HCT116 (cell line): ENCODE measurements at regions not wholly inside any gene's neighbourhood (a gene's known extent, or its start where the extent isn't known, plus 50 kb on each side); places are given as distances from the start of the nearest gene placed in this dataset. TPM values are rescaled to one million over a fixed set of nuclear protein-coding genes. Genes with fewer than 3 reads are reported as not detected.

Experiments
- ATAC-seq: fragments of 200-7000 bp; cut with Tn5 transposase; 2 replicates; pipeline ENCODE4 v1.9.1; 2020; ENCODE audit warnings: mild to moderate bottlenecking, moderate library complexity
- BruUV-seq: library from RNA; stranded (reverse); fragments of 400-500 nt; replicated peaks from 2 replicates; lab custom pipeline; 2021; lab: Mats Ljungman, UMichigan
- CTCF ChIA-PET: fragments of 300-600 bp; sonication (Branson Sonifier 250); formaldehyde crosslinking; loops from one replicate; lab custom pipeline; 2021; ENCODE audit warnings: antibody characterized with exemption; lab: Charles Lee
- POLR2A ChIA-PET: fragments of 300-600, 350-600 bp; sonication (Branson Sonifier 250); formaldehyde crosslinking; loops from one replicate; lab custom pipeline; 2021; ENCODE audit warnings: antibody characterized with exemption; lab: Charles Lee
- RAD21 ChIA-PET, 2 experiments: fragments of 300-600 bp; sonication (Branson Sonifier 250); formaldehyde crosslinking; loops; one replicate each; lab custom pipeline; 2023; ENCODE audit warnings: low total read pairs in 2 of 2; ENCODE audit not compliant: uncharacterized antibody in 2 of 2, unreplicated experiment in 2 of 2, low non-redundant PET in 1 of 2; lab: Charles Lee
- DNase-seq: peaks from one replicate; pipeline ENCODE4 v3.0.0-alpha.2; 2010; ENCODE audit warnings: low read depth, low spot score
- H2AFZ ChIP-seq: fragments of 200-600 bp; shearing (Covaris generic), sonication (generic); 2 replicates; pipeline ENCODE4 v1.6.1; 2017; ENCODE audit warnings: low read depth, mixed run types, mixed read lengths, antibody characterized with exemption, low read length; ENCODE audit not compliant: poor library complexity, severe bottlenecking
- H3K27ac ChIP-seq: 2 replicates; pipeline ENCODE4 v1.5.1; 2012; ENCODE audit warnings: low read depth, low read length
- H3K27me3 ChIP-seq: fragments of 200-600 bp; sonication (generic); 2 replicates; pipeline ENCODE4 v1.6.1; 2016; ENCODE audit warnings: mixed run types, low read length, mixed read lengths; ENCODE audit not compliant: insufficient read depth
- H3K36me3 ChIP-seq, 2 experiments: fragments of 200-500 bp in 1 of 2; fragments of 200-600 bp in 1 of 2; sonication (Bioruptor generic) in 1 of 2; sonication (generic) in 1 of 2; 2 replicates each; pipeline versions ENCODE4 v1.5.1 to v1.6.1; 2014 to 2016; ENCODE audit warnings: low read length in 2 of 2, inconsistent platforms in 1 of 2, mixed read lengths in 1 of 2, mixed run types in 1 of 2; ENCODE audit not compliant: insufficient read depth in 2 of 2, control insufficient read depth in 1 of 2
- H3K4me1 ChIP-seq, 2 experiments: fragments of 200-600 bp in 1 of 2; sonication (generic) in 1 of 2; 2 replicates each; pipeline versions ENCODE4 v1.5.1 to v1.6.1; 2012 to 2017; ENCODE audit warnings: low read length in 2 of 2, inconsistent platforms in 1 of 2, mild to moderate bottlenecking in 1 of 2, mixed read lengths in 1 of 2, mixed run types in 1 of 2, moderate library complexity in 1 of 2; ENCODE audit not compliant: insufficient read depth in 2 of 2, control insufficient read depth in 1 of 2
- H3K4me2 ChIP-seq: fragments of 200-600 bp; sonication (generic); 2 replicates; pipeline ENCODE4 v1.6.1; 2017; ENCODE audit warnings: mixed run types, low read length, mixed read lengths
- H3K4me3 ChIP-seq, 2 experiments: fragments of 200-600 bp in 1 of 2; sonication (generic) in 1 of 2; replicated peaks in 1 of 2; 2 replicates each; pipeline ENCODE4 v1.5.1; 2011 to 2016; ENCODE audit warnings: low read length in 2 of 2, control low read depth in 1 of 2, low read depth in 1 of 2, mild to moderate bottlenecking in 1 of 2, mixed read lengths in 1 of 2, mixed run types in 1 of 2
- H3K79me2 ChIP-seq: fragments of 200-600 bp; sonication (generic); 2 replicates; pipeline ENCODE4 v1.6.1; 2017; ENCODE audit warnings: mild to moderate bottlenecking, mixed run types, low read length, moderate library complexity, mixed read lengths; ENCODE audit not compliant: insufficient read depth
- H3K9ac ChIP-seq: fragments of 200-600 bp; sonication (generic); 2 replicates; pipeline ENCODE4 v1.6.1; 2016; ENCODE audit warnings: low read length, mixed read lengths
- H3K9me2 ChIP-seq: fragments of 200-600 bp; sonication (generic), shearing (Covaris generic); 2 replicates; pipeline ENCODE4 v1.6.1; 2017; ENCODE audit warnings: mixed run types, mild to moderate bottlenecking, moderate library complexity; ENCODE audit not compliant: insufficient read depth
- H3K9me3 ChIP-seq, 2 experiments: fragments of 200-500 bp in 1 of 2; fragments of 200-600 bp in 1 of 2; sonication (Bioruptor generic) in 1 of 2; sonication (generic) in 1 of 2; 2 replicates each; pipeline ENCODE4 v1.6.1; 2014 to 2017; ENCODE audit warnings: low read length in 2 of 2, mixed read lengths in 2 of 2, inconsistent platforms in 1 of 2, low read depth in 1 of 2, mild to moderate bottlenecking in 1 of 2, mixed run types in 1 of 2, moderate library complexity in 1 of 2; ENCODE audit not compliant: control insufficient read depth in 1 of 2, insufficient read depth in 1 of 2
- H4K20me1 ChIP-seq: fragments of 200-600 bp; sonication (generic), shearing (Covaris generic); 2 replicates; pipeline ENCODE4 v1.6.1; 2017; ENCODE audit warnings: mixed run types, mild to moderate bottlenecking, moderate library complexity; ENCODE audit not compliant: insufficient read depth
- CBX3 ChIP-seq: IDR thresholded peaks from 2 replicates; pipeline ENCODE4 v1.6.1; 2012; ENCODE audit warnings: low read depth
- CEBPB ChIP-seq: IDR thresholded peaks from 2 replicates; pipeline ENCODE4 v1.6.1; 2012; ENCODE audit warnings: low read depth
- CTCF ChIP-seq, 3 experiments: fragments of 200-600 bp in 1 of 3; sonication (generic) in 1 of 3; IDR thresholded peaks in 2 of 3; conservative IDR thresholded peaks in 1 of 3; 2 replicates each; pipeline ENCODE4 v1.5.1; 2012 to 2017; ENCODE audit warnings: low read depth in 2 of 3, low read length in 2 of 3, antibody characterized with exemption in 1 of 3, borderline replicate concordance in 1 of 3, control low read depth in 1 of 3, mild to moderate bottlenecking in 1 of 3, mixed read lengths in 1 of 3, mixed run types in 1 of 3, moderate library complexity in 1 of 3; ENCODE audit not compliant: insufficient read depth in 1 of 3
- ELF1 ChIP-seq: IDR thresholded peaks from 2 replicates; pipeline ENCODE4 v1.6.1; 2012; ENCODE audit warnings: low read depth, borderline replicate concordance
- FOSL1 ChIP-seq: IDR thresholded peaks from 2 replicates; pipeline ENCODE4 v1.6.1; 2012; ENCODE audit warnings: low read depth
- MAX ChIP-seq: IDR thresholded peaks from 2 replicates; pipeline ENCODE4 v1.6.1; 2012
- POLR2A ChIP-seq: IDR thresholded peaks from 2 replicates; pipeline ENCODE4 v1.7.0; 2011; ENCODE audit warnings: borderline replicate concordance; ENCODE audit not compliant: insufficient read depth, insufficient read length; ENCODE audit errors: extremely low read depth
- RAD21 ChIP-seq: IDR thresholded peaks from 2 replicates; pipeline ENCODE4 v1.6.1; 2012; ENCODE audit warnings: low read depth, mild to moderate bottlenecking
- SP1 ChIP-seq: IDR thresholded peaks from 2 replicates; pipeline ENCODE4 v1.6.1; 2012; ENCODE audit warnings: low read depth
- SRF ChIP-seq: IDR thresholded peaks from 2 replicates; pipeline ENCODE4 v1.6.1; 2012; ENCODE audit warnings: low read depth
- TCF7L2 ChIP-seq: IDR thresholded peaks from 2 replicates; pipeline ENCODE4 v1.7.0; 2011; ENCODE audit warnings: borderline replicate concordance, inconsistent platforms; ENCODE audit not compliant: insufficient read depth, insufficient read length; ENCODE audit errors: extremely low read depth
- ZFX ChIP-seq: fragments of 450-650 bp; IDR thresholded peaks from 2 replicates; pipeline ENCODE4 v1.6.1; 2017
- ZNF274 ChIP-seq: fragments of 200-500 bp; sonication (Bioruptor generic); IDR thresholded peaks from 2 replicates; pipeline ENCODE4 v1.6.1; 2014; ENCODE audit warnings: mild to moderate bottlenecking, low read depth, low read length, inconsistent platforms
- intact Hi-C: fragments of 100-400 bp; cut with micrococcal nuclease; formaldehyde crosslinking; loops from 2 replicates; pipeline ENCODE4 v1.10.0; 2022
- microRNA-seq: library from miRNA; unstranded; fragments of <30 nt; microRNA quantifications from one replicate; pipeline ENCODE4, GENCODE V29; 2016; ENCODE audit warnings: borderline number of aligned reads

GRCh38 chr6:90637320-90637719 is 50.4 kb upstream of the MAP3K7 start:
- intact Hi-C loops = no loop called here
- no peak for TF ChIP-seq MAX
- no peak for TF ChIP-seq ELF1
- TF ChIP-seq POLR2A = no peak
- TF ChIP-seq ZFX = no peak
- no peak for TF ChIP-seq CTCF (IDR thresholded peaks at IDR 0.05 in 2 of 3, conservative IDR thresholded peaks at IDR 0.05 in 1 of 3; ENCODE audit: borderline replicate concordance in 1 of 3, insufficient read depth in 1 of 3, low read depth in 2 of 3, low read length in 2 of 3)
- no peak for TF ChIP-seq TCF7L2
- TF ChIP-seq CBX3 = no peak
- no peak for TF ChIP-seq FOSL1
- no peak for TF ChIP-seq CEBPB
- TF ChIP-seq SP1 = no peak
- TF ChIP-seq ZNF274 = no peak
- TF ChIP-seq RAD21 = no peak
- TF ChIP-seq SRF = no peak
- Histone ChIP-seq H3K27me3 (peaks cover 17% of the 10 kb centered on the region), H2AFZ (no peak overlapping the region), H3K9me2 (no peaks in the 10 kb centered on the region), H3K9ac (no peak overlapping the region), H3K36me3 (no peaks in the 10 kb centered on the region), H3K27ac (no peak overlapping the region), H4K20me1 (no peaks in the 10 kb centered on the region), H3K4me2 (no peak overlapping the region), H3K9me3 (peaks cover 0 to 7% of the 10 kb centered on the region in 2 experiments; a peak in 1 of 4 replicates), H3K4me3 (no peak overlapping the region), H3K79me2 (no peaks in the 10 kb centered on the region), H3K4me1 (no peaks in the 10 kb centered on the region)
- no TSS peak for BruUV-seq
- ATAC-seq = no peak
- ChIA-PET POLR2A (no interaction called here), RAD21 (no interaction called here), CTCF (no interaction called here)
- DNase-seq = no peak

Small RNA genes in the stretch of these regions (microRNA-seq; reads per million reads assigned to microRNA genes)
- not detected for gene MIR4643
